NCI-H146 treated with DMSO at 0.1 percent for 48 hours (cell line): ENCODE measurements at regions not wholly inside any gene's neighbourhood (a gene's known extent, or its start where the extent isn't known, plus 50 kb on each side); places are given as distances from the start of the nearest gene placed in this dataset.

Experiments
- DNase-seq: peaks from one replicate; lab custom pipeline; 2025; ENCODE audit not compliant: unreplicated experiment; lab: John Stamatoyannopoulos, UW

DNA sequence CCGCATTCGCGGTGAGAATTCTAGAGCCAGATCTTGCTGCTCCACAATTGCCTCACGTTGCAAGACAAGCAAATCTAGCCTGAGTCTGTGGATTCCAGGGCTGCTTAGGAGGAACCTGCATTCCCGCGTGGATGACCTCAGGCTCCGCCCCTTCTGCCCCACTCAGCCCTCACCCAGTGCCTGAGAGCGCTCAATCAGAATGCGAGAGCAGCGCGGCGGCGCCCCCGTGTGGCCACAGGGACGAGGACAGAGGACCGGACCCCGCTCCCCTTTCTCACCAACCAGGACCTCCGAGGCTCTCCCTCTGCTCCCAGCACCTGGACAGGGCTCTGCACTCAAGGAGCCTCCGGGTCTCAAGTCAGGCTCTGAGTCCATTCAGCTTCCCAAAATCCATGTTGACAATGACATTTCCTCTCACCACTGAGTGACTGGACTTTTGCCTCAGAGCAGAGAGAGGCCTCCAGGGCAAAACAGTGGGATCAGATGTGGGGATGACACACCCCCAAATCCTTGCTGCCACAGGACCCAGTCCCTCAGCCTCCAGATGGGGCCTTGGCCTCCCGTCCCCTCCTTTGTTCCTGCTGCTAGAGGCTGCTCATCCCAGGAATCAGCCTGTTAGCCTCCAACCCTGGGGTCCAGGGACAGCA is 52.0 kb downstream of the RPP21 start:
- DNase-seq = peak; percentile 27

DNA sequence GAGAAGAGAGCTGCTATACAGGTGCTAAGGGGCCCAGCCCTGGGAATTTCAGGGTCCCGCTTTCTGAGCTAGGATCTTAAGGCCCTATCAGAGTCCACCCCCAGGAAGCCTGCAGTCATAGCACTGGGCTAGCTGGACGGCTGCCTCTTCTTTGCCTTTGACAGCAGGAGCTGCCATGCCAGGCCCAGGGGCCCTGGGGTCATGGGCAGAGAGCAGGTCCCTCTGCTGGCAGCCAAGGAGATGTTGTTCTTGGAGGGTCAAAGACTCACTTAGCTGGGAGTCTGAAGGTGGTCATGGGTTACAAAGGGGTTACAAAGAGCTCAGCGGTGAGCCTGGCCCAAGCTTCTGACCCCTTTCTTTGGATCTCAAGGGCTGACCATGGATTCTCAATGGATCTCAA is 52.7 kb downstream of the RPP21 start:
- no peak for DNase-seq

DNA sequence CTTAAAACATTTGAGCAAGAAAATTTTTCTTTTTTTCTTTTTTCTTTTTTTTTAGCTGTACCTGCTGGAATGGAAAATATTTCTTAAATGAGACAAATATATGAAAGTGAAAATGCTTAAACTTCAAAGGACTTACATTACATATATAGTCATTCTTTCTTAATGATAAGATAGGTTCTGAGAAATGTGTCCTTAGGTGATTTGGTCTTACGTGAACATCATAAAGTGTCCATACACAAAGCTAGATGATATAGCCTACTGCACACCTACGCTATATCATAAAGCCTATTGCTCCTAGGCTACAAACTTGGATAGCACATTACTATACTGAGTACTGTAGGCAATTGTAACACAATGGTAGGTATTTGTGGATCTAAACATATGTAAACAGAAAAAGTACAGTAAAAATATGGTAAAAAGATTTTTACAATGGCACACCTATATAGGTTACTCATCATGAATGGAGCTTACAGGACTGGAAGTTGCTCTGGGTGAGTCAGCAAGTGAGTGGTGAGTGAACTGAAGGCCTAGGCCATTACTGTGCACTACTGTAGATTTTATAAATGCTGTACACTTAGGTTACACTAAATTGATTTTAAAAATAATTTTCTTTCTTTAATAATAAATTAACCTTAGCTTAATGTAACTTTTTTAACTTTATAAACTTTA is 54.6 kb downstream of the RPP21 start:
- no peak for DNase-seq

DNA sequence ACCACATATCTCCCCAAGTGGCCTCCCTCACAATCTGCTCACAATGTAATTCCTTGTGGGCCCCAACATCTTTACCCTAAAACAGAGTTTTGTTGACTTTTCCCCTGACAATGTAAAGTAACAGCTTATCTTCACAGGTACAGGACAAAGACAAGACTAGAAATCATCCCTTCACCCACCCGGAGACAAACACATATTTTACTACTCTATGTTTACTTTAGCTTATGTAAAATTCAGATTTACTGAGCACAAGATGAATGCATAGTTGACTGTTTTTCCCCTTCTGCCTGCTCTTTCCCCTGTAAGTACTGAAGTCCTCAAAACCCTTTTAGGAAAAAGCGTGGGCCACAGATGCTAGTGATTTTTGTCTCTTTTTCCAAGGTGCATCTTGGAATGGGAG is 61.0 kb downstream of the RPP21 start:
- DNase-seq = no peak

DNA sequence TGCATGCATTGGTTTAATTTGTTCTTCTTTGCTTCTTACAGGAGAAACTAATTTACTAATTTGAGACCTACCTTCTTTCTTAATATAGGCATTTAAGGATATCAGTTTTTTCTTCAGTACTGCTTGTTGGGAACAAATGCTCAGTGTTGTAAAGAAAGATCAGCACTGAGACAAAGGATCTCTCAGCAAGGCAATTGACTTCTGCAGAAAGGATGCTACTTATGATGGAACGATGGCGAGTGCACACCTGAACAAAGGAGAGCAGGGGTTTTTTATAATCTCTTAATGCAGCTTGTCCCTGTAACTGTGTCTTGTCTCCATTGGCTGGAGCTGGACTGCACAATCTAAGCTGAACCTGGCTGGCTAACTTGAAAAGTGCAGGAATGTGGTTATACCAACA is 64.2 kb downstream of the RPP21 start:
- DNase-seq = no peak

DNA sequence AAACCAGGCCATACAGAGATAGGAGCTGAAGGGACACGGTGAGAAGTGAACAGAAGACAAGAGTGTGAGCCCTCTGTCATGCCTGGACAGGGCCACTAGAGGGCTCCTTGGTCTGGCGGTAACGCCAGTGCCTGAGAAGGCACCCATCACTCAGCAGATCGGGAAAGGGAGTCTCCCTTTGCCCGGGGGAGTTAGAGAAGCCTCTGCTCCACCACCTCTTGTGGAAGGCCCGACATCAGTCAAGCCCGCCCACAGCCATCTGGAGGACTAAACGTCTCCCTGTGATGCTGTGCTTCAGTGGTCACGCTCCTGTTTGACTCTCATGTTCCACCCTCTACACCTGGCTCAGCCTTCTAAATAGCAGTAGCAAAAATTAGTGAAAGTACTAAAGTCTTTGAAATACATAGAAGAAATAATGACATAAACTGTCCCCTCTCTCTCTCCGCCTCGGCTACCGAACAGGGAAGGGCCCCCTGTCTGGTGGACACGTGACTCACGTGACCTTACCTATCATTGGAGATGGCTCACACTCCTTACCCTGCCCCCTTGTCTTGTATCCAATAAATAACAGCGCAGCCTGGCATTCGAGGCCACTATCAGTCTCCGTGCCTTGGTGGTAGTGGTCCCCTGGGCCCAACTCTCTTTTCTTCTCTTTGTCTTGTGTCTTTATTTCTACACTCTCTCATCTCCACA is 66.7 kb downstream of the RPP21 start:
- DNase-seq = no peak

DNA sequence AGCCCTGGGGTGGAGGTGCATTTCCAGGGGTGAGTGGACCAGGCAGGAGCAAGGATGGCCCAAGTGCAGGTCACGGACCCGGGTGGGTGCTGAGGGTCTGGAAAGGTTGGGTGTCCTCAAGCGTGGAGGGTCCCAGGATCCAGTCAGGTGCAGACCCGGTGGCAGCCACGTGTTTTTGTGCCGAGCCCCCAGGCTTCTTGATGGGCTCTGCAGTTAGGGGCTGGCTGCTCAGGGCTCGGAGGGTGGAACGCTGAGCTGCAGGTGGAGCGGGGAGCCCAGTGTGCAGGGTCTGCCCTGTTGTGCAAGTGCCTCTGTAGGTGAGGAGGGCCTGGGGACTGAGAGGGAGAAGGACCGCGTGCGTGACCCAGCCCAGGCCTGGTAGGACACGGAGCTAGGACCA is 70.9 kb upstream of the HLA-E start:
- no peak for DNase-seq

DNA sequence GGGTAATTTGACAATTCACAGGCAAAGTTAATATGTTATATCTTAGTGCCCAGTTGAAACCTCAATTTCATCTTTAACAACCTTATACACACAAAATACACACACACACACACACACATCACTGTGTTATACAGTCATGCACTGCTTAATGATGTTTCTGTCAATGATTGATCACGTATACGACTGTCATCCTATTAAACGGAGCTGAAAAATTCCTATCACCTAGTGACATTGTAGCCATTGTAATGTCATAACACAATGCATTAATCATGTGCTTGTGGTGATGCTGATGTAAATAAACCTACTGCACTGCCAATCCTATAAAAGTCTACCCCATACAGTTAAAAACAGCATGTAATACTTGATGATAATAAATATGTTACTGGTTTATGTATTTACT is 64.8 kb upstream of the HLA-E start:
- DNase-seq = no peak
